Astrocyte (in vitro differentiated cells and primary cell): ENCODE measurements at regions not wholly inside any gene's neighbourhood (a gene's known extent, or its start where the extent isn't known, plus 50 kb on each side); places are given as distances from the start of the nearest gene placed in this dataset.

Source experiments
- DNase-seq: peaks from one replicate; pipeline ENCODE4 v3.0.0-alpha.2; 2010; ENCODE audit warnings: low read depth
- FAIRE-seq: peaks from 2 replicates; lab custom pipeline; 2011; peaks lifted over from hg19 to GRCh38; lab: Jason Lieb, UNC
- H2AFZ ChIP-seq: 2 replicates; pipeline ENCODE4 v1.6.0; 2012; ENCODE audit warnings: low read depth, low read length, inconsistent platforms
- H3K27ac ChIP-seq: 2 replicates; pipeline ENCODE4 v1.5.1; 2011; ENCODE audit warnings: low read depth, low read length, inconsistent platforms
- H3K27me3 ChIP-seq: 2 replicates; pipeline ENCODE4 v1.6.0; 2011; ENCODE audit warnings: low read length, inconsistent platforms; ENCODE audit not compliant: insufficient read depth
- H3K36me3 ChIP-seq: 2 replicates; pipeline ENCODE4 v1.5.1; 2011; ENCODE audit warnings: low read length, inconsistent platforms; ENCODE audit not compliant: insufficient read depth
- H3K4me1 ChIP-seq: 2 replicates; pipeline ENCODE4 v1.5.1; 2011; ENCODE audit warnings: low read length, inconsistent platforms; ENCODE audit not compliant: insufficient read depth
- H3K4me2 ChIP-seq: 2 replicates; pipeline ENCODE4 v1.6.0; 2012; ENCODE audit warnings: low read length, inconsistent platforms
- H3K4me3 ChIP-seq: 2 replicates; pipeline ENCODE4 v1.5.1; 2011; ENCODE audit warnings: low read depth, mild to moderate bottlenecking, low read length, inconsistent platforms; ENCODE audit not compliant: insufficient read depth
- H3K79me2 ChIP-seq: 2 replicates; pipeline ENCODE4 v1.6.0; 2012; ENCODE audit warnings: mild to moderate bottlenecking, low read length, inconsistent platforms; ENCODE audit not compliant: insufficient read depth
- H3K9ac ChIP-seq: 2 replicates; pipeline ENCODE4 v1.6.0; 2012; ENCODE audit warnings: mild to moderate bottlenecking, low read length, inconsistent platforms
- H3K9me3 ChIP-seq: 2 replicates; pipeline ENCODE4 v1.5.1; 2012; ENCODE audit warnings: low read depth, mild to moderate bottlenecking, low read length, inconsistent platforms; ENCODE audit not compliant: insufficient read depth
- H4K20me1 ChIP-seq: 2 replicates; pipeline ENCODE4 v1.6.0; 2012; ENCODE audit warnings: low read length, inconsistent platforms; ENCODE audit not compliant: insufficient read depth
- H3K27ac Mint-ChIP-seq: one replicate; pipeline ENCODE4 v1.8.0; 2021; ENCODE audit warnings: mild to moderate bottlenecking, mixed read lengths; ENCODE audit not compliant: unreplicated experiment
- H3K27me3 Mint-ChIP-seq: one replicate; pipeline ENCODE4 v1.8.0; 2021; ENCODE audit warnings: low read depth, mixed read lengths; ENCODE audit not compliant: unreplicated experiment
- H3K36me3 Mint-ChIP-seq: one replicate; pipeline ENCODE4 v1.8.0; 2021; ENCODE audit warnings: low read depth, mixed read lengths; ENCODE audit not compliant: unreplicated experiment
- H3K4me1 Mint-ChIP-seq: one replicate; pipeline ENCODE4 v1.8.0; 2021; ENCODE audit warnings: low read depth, mixed read lengths; ENCODE audit not compliant: unreplicated experiment
- H3K4me3 Mint-ChIP-seq: one replicate; pipeline ENCODE4 v1.8.0; 2021; ENCODE audit warnings: mild to moderate bottlenecking, moderate library complexity, mixed read lengths; ENCODE audit not compliant: unreplicated experiment
- H3K9me3 Mint-ChIP-seq: one replicate; pipeline ENCODE4 v1.8.0; 2021; ENCODE audit warnings: mild to moderate bottlenecking, mixed read lengths; ENCODE audit not compliant: unreplicated experiment
- CTCF ChIP-seq: IDR thresholded peaks from 2 replicates; pipeline ENCODE4 v1.5.1; 2011; ENCODE audit warnings: low read depth, mild to moderate bottlenecking, inconsistent platforms, low read length, moderate library complexity; ENCODE audit not compliant: insufficient read depth
- EZH2 ChIP-seq: IDR thresholded peaks from 2 replicates; pipeline ENCODE4 v1.6.1; 2012; ENCODE audit warnings: mild to moderate bottlenecking, low read length, inconsistent platforms; ENCODE audit not compliant: insufficient read depth

GRCh38 chr5:71971862-71972261 is 135.4 kb upstream of the MAP1B start:
- no peak for TF ChIP-seq EZH2
- no peak for TF ChIP-seq CTCF
- Histone ChIP-seq H3K4me2 (no peak overlapping the region), H3K27me3 (no peaks in the 10 kb centered on the region), H3K4me1 (no peaks in the 10 kb centered on the region), H2AFZ (no peak overlapping the region), H3K79me2 (no peaks in the 10 kb centered on the region), H3K9me3 (no peaks in the 10 kb centered on the region), H3K9ac (no peak overlapping the region), H3K27ac (no peak overlapping the region), H3K4me3 (no peak overlapping the region), H3K36me3 (no peaks in the 10 kb centered on the region), H4K20me1 (no peaks in the 10 kb centered on the region)
- Mint-ChIP-seq H3K9me3 (no peaks in the 10 kb centered on the region), H3K36me3 (no peaks in the 10 kb centered on the region), H3K27ac (no peak overlapping the region), H3K4me3 (no peak overlapping the region), H3K27me3 (peaks cover 3% of the 10 kb centered on the region), H3K4me1 (peaks cover 8% of the 10 kb centered on the region)
- DNase-seq, result no peak
- no peak for FAIRE-seq

- FAIRE-seq (no peak), DNase-seq (no peak)
- Histone ChIP-seq H3K27ac (no peak overlapping the region), H4K20me1 (no peaks in the 10 kb centered on the region), H2AFZ (no peak overlapping the region), H3K27me3 (no peaks in the 10 kb centered on the region), H3K9ac (no peak overlapping the region), H3K79me2 (no peaks in the 10 kb centered on the region), H3K4me1 (no peaks in the 10 kb centered on the region), H3K36me3 (no peaks in the 10 kb centered on the region), H3K9me3 (no peaks in the 10 kb centered on the region), H3K4me3 (no peak overlapping the region), H3K4me2 (no peak overlapping the region)
- Mint-ChIP-seq H3K9me3 (no peaks in the 10 kb centered on the region), H3K27ac (no peak overlapping the region), H3K4me1 (peaks cover 8% of the 10 kb centered on the region), H3K27me3 (peaks cover 3% of the 10 kb centered on the region), H3K36me3 (no peaks in the 10 kb centered on the region), H3K4me3 (no peak overlapping the region)
- TF ChIP-seq EZH2 (no peak), CTCF (no peak)
Measured at GRCh38 chr5:71972777-71973473, 134.3 kb upstream of the MAP1B start.

GRCh38 chr5:71973563-71973962 is 133.7 kb upstream of the MAP1B start:
- no peaks in the 10 kb centered on the region for H3K79me2 ChIP-seq
- H3K9me3 Mint-ChIP-seq, result no peaks in the 10 kb centered on the region
- no peaks in the 10 kb centered on the region for H3K27me3 ChIP-seq
- no peak overlapping the region for H3K27ac Mint-ChIP-seq
- no peak for TF ChIP-seq CTCF
- no peak for TF ChIP-seq EZH2
- H4K20me1 ChIP-seq, result no peaks in the 10 kb centered on the region
- no peak overlapping the region for H3K4me3 ChIP-seq
- no peak overlapping the region for H3K27ac ChIP-seq
- FAIRE-seq, result no peak
- H3K4me3 Mint-ChIP-seq, result no peak overlapping the region
- H3K4me1 ChIP-seq, result no peaks in the 10 kb centered on the region
- DNase-seq, result no peak
- no peaks in the 10 kb centered on the region for H3K36me3 Mint-ChIP-seq
- H3K4me1 Mint-ChIP-seq, result peaks cover 8% of the 10 kb centered on the region
- no peak overlapping the region for H3K4me2 ChIP-seq
- H3K36me3 ChIP-seq, result no peaks in the 10 kb centered on the region
- no peaks in the 10 kb centered on the region for H3K9me3 ChIP-seq
- H3K27me3 Mint-ChIP-seq, result no peaks in the 10 kb centered on the region
- H2AFZ ChIP-seq, result no peak overlapping the region
- no peak overlapping the region for H3K9ac ChIP-seq
